Iris pigment epithelial cell (primary cell): ENCODE measurements at regions not wholly inside any gene's neighbourhood (a gene's known extent, or its start where the extent isn't known, plus 50 kb on each side); places are given as distances from the start of the nearest gene placed in this dataset.
"Not testable (repeated sequence)": the region's sequence is repeated elsewhere in the genome, so short reads cannot be mapped to it uniquely, and the experiment has no call there.

Source experiments
- DNase-seq: peaks from one replicate; pipeline ENCODE4 v3.0.0-alpha.2; 2011; ENCODE audit warnings: low read depth

DNA sequence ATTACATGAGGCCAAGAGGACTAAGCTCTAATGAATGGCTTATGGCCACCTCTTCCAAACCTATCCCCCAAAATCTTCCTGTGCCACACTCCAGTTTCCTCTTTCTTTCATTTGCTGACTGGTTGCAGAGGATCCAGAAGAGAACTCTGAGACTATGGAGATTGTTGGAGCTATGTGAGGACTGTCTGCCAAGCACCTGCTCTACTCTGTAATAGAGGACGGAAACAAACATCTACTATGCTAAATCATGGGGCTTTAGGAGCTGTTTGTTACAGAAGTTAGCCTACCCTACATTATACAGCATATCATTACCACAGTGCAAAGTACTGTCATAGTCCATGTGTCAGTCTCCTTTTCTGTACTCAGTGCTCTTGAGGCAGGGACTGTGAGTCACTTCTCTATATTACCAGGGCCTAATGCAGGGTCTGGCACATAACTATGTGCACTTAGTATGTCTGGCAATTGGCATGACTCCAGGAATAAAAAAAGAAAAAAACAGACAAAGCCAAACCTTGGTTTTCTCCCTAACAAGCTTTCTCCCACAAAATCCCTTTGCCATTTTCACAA lies 95.1 kb downstream of the RPAP3 start:
- DNase-seq, result no peak

DNA sequence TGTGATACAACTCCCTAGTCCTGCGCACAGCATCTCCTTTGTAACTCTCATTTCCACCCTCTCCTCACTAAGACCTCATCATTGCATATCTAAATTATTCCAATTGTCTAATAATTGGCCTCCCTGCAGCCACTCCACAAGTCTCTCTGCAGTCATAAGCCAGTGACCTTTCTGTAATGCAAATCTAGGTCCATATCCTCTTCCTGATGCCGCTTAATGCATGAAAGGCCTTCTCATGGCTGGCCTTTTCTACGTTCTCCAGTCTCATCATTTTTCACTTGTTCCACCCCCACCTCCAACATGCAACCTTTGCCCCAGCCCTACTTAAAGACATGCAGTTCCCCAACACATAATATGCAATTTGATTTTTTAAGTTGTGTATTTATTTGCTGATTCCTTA lies 96.0 kb downstream of the RPAP3 start:
- no peak for DNase-seq

DNA sequence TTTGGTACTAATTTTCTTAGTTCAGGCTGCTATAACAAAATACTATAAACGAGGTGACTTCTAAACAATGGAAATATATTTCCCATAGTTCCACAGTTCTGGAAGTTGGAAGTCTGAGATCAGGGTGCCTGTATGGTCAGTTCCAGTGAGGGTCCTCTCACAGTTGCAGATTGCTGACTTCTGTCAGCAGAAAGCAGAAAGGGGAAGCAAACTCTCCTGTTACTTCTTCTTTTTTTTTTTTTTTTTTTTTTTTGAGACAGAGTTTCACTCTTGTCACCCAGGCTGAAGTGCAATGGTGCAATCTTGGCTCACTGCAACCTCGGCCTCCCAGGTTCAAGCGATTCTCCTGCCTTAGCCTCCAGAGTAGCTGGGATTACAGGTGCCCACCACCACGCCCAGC lies 97.2 kb downstream of the RPAP3 start:
- not testable (repeated sequence) for DNase-seq

DNA sequence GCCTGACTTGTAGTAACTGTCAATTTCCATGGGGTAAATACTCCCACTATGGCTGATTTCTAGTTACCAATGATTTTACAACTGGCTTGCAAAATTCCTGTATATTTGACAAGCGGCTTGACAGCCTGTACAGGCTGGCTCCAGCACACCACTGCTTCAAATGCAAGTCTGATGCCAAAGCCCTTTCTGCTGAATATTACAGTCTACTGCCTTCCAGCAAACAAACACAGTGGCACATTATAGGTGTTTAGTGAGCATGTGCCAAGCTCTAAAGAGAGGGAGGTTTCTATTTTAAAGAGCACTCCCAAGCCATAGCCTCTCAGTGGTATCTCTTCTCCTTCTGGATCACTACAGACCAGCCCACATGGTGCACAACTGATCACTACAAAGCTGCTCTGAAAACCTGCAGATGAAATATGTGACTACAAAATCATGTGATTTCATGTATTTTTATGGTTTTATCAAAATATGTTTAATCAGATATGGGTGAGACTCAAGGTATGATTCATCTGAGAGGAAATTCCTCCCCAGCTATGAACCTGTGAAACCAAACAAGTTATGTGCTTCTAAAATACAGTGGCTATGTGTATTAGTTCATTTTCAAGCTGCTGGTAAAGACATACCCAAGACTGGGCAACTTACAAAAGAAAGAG lies 101.5 kb downstream of the RPAP3 start:
- peak; percentile 67 for DNase-seq

DNA sequence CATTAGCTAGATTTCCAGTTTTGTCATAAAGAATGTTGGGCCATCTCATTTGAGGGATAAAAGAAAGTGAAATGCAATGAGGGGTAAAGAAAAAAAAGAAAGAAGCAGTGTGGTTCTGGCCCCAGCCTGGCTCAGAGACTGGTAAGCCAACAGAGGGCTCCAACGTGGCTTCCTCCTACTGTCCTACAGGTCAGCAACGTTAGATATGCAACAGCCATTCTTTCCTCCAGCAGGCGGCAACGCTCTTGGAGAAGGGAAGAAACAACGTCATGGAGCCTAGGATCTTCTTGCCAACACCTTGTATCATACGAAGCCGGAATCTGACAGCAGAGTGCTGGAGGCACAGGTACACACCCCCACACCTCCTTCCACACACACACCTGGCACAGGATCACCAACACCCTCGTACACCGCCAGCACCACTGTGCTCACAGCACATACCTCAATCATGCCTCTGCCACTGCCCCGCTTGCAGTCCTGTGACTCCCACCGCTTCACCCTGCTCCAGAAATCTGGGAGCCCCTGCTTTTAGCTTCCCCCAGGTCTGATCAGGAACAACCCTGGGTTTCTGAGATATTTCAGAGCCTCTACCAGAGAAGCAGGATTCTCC lies 102.8 kb downstream of the RPAP3 start:
- no peak for DNase-seq

DNA sequence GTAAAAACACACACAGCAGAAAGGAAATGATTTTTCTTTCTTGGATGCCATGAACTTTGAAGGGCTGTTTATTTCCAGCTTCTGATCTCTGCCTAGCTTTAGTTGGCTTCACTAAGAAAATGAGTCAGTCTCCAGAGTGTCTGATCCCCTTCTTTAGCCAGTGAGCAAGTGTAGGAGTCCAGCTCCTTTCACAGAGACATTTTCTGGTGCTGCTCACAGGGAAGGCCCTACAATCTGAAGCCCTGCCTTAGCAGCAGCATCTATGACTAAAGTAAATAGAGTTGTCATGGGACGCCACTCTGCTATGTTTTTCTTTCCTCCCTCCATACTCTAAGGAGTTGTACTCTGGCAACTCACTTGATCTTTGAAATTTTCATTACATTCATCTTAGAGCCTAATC lies 103.5 kb downstream of the RPAP3 start:
- peak; percentile 47 for DNase-seq

DNA sequence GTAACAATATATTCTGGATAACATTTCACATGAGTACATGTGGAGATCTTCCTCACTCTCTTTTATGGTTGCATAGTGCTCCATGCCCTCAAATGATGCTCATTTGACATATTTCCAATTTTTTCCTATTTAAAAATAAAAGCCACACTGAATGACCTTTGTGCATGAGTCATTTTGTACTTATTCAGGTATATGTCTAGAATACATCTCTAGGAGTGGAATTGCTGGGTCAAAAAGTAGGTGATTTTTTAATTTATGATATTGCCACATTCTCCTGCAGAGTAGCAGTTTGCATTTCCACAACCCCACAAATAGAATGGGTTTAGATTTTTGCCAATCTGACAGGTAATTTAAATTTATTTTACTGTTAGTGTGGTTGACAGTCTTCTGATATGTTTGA lies 104.8 kb downstream of the RPAP3 start:
- no peak for DNase-seq

DNA sequence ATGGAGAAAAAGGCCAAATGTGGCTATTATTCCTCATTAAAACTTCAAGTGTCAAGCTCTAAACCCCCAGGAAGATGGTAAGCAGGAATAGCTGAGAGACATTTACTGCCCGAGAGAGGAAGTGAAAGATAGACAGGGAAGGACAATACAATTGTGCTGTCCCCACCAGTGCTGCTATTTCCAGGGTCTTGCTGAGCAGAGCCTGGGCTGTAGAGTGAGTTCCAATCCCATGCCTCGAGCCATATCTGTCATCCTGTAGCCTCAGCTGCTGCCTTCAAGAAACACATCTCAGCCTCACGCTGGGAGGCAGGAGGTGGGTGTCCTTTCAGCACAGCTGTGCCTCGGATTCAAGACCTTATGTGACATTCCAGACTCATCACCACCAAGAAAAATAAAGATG lies 114.0 kb downstream of the RPAP3 start:
- no peak for DNase-seq

DNA sequence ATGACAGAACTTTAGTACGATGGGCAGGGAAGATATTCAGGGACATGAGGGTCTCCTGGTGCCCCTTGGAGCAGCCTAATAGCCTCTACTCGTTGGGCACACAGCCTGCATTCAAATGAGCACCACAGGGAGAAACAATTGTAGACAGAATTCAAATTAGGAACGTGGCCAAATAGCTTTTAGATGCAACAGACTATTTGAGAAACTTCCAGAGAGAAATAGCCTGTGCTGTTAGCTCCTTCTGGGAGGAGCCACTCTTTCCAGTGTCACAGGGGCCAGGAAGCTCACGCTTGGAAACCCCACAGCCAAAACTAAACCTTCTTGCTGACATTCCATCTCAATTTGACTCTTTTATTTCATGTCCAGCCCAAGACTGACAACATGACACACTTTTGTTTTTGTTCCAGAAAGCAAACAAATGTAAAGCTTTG lies 114.5 kb downstream of the RPAP3 start:
- no peak for DNase-seq

DNA sequence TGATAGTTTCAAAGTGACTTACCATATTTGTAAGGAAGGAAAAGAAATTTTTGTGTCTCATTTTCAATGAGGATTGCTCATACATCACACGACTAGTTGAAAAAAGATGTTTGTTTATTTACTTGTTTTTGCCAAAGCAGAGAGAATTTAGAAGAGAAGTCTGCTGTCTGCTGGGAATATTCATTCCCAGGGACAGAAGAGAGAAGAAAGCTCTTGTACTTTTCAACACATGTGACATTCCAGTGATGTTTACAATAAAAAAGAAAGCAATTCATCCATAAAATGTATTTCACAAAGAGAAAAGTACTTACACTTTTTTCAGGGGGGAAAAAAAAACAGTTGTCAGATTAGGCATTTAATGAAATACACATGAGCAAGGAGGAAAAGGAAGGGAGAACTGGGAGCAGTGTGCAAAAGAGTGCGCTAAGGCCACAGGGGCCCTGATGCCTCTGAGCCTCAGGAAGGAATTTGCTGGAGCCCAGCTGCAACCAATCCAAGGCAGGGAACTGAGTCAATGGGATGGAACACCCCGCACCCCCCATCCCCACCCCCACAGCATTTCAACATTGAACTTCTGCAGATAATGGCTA lies 115.0 kb downstream of the RPAP3 start:
- DNase-seq, result no peak

DNA sequence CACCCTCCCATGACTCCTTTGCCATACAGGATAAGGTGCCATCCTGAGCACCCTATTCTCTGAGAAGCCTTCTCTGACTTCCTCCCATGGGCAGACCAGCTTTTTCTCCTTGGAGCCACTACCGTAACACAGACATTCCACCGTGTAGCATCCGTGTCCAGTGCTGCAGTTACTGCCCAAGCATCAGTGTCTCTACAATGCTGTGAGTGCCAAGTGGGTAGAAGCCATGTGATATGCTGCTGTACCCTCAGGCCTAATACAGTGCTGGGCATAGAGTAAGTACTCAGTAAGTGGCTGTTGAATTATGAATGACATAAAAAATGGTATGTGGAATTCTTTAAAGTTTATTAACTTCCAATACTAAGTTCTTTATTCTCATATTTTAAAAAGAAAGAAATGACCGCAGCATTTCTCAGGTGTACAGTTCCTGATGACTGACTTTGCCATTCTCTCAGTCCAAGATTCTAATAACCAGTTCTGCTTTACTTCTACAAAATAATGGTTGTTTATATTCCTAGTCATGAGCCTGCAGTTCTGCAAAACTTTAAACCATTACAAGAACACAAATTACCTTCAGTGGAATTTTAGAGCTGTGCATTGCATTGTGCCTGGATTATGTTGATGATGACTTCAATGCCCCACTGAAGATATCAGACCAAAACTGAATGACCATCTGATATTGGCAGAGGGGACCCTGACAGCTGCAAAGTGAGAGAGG lies 118.7 kb downstream of the RPAP3 start:
- DNase-seq, result no peak

DNA sequence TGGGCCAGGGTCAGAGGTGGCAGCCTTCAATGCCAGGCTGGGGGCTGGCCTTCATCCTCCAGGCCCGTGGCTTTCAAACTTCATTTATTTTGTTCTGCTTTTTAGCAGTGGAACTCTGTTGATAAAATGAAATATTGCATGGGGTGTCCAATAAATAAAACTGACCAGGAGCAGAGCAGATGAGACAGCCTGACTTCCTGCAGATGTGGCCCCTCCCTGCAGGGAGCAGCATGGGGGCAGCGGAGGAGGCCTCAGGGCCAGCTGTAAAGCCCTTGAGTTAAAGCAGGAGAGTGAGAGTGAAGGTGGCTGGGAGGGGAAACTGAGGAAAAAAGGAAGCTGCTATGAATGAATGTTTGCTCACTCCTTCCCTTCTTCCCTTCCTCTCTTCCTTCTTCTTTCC lies 120.3 kb downstream of the RPAP3 start:
- DNase-seq, result no peak

DNA sequence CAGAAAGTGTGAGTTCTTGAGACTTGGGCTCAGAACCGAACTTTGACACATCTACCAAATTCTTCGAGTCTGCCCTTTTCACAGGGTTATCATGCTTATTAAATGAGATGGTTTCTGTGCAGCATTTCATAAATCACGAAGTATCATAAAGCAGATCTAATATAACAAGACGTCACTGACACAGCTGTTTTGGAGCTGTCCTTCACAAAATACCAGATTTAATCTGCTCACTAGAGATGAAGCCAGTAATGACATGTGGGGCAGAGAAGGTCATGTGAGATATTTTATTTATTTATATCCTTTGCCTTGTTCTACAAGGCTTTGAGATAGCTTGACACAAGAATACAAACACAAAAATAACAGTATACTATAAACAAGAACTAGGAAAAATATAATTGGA lies 127.0 kb downstream of the RPAP3 start:
- no peak for DNase-seq

DNA sequence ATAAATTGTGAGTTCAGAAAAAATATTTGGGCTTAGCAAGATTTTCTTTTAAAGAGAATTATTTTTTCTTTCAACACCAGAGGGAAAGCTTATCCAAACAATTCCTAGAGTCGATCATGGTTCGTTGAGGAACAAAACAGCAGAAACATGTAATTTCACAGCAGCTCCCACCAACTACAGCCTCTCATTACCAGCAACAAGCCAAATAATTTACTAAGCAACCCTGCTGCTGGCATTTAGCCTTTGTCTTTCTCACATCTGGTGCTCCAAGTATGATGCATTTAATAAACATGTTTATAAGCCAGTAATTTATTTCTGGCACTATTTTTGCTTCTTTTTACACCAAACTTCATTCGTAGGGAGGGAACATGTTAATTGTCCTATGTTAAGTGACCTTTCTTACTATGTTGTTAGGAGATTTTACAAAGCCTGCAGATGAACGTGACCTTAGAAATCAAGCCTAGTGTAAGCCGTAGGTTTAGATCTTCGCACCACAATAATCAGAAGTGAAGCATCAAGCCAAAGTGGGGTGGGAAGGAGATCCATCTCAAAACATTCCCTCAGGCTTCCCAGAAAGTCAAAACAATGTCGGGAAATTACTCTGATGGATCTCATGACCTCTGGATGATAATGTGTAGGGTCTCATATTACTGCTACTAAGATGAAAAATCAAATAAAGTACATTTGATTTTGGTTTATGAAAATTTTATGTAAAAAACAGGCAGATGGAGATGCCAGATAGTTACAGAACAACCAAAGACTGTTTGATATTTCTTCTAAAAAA lies 128.4 kb downstream of the RPAP3 start:
- DNase-seq, result no peak

DNA sequence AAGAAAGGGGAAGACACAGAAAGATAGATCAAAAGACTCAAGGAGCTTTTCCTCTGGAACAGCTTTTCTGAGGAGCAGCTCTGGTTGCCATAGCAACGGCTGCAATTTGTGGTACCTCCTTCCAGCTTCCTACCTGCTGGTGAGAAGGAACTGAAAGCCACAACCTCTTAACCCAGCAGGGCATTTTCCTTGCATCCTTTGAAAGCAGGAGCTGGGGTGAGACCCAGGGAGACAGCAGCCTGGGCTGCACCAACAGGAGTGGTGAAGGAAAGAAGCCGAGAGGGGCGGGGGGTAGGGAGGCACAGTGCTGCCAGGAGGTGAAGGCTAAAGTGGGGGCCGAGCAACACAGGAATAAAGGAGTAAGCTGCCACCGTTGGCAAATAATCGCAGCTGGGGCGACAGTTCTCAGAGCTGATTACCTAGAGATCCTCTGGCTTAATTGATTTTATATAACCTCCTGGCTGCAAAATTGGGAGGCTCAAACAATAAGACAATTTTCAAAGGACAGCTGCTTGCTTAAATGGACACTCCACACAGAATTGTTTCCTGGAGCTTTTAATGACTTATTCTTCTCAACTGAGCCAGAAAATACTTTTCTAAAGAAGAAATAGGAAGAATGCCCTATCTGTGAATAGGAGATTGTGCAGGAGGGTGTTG lies 129.4 kb downstream of the RPAP3 start:
- no peak for DNase-seq

DNA sequence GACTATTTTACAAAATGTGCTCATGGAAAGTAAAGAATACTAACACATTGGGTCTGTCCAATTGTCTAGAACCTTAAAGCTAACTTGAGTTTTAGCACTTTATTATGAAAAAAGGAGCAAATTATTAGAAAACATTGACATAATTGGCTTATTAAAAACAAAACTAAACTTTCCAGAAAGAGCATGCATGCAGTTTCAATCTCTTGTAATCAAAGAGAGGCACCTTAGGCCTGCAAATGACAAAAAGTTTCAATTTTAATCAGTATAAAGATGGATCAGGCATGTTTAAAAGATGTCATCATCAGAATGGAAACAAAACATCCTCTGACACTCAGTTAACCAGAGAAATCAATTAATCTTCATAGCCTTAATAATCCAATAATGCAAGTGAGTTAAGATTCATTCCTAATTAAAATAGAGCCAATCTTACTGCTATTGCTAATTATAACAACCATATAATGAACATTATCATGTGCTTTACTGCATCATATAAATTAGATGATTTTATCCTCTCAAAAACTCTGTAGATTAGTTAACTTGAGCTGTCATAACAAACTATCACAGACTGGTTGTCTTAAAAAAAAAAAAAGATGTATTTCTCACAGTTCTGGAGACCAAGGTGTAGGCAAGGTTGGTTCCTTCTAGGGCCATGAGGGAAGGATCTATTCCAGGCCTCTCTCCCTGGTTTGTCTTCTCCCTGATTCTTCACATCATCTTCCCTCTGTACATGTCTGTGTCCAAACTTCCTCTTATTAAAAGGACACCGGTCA lies 131.4 kb downstream of the RPAP3 start:
- no peak for DNase-seq

DNA sequence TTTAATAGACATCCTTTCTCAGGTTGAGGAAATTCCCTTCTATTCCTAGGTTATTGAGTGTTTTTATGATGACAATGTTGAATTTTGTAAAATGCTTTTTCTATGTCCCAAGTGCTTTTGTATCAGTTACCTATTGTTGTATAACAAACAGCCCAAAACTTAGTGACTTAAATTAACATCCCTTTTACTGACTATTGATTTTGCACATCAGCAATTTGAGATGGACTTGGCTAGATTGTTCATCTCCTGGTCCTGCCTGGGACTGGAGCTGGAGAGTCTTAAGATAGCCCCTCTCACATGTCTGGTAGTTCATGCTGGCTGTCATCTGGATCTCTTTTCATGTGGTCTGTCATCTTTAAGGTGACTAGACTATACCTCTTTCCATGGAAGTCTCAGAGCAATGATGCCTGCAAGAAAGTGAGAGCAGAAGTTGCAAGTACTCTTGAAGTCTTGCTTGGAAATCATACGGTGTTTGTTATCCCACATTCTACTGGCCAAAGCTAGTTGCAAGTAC lies 132.6 kb downstream of the RPAP3 start:
- no peak for DNase-seq

DNA sequence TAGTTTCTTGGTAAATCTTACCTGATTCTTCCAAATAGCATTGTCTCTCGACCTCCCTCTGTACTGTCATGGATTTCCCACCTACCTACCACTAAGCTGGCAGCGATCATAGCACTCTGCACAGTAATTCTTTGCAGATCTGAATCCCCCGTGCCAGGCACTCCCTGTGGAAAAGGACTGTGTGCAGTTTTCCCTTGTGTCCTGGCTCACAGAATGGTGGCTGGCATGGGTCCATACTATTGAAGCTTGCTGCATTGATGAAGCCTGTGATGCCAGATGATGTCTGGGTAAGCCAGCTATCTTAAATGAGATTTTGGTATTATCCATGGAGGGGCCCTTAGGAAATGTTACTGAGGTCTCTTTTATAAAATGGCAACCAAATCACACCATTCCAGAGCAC lies 135.7 kb downstream of the RPAP3 start:
- no peak for DNase-seq

DNA sequence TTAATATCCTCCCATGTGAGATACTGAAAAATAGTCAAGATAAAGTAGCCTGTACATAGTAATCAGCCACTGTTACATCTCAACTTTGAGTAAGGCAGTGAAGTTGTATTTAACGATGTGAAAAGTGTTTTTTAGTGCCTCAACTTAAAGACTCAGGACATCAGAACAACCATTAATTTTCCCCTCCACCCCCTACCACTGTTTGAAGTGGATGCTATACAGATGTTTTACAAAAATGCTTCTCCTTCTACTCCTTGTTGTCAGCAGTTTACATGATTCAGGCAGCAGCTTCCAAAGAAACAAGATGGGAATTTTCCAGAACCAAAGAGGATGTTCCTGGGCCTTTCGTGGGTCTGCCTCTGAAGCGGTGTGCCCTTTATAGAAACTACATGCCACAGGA lies 143.6 kb downstream of the RPAP3 start:
- DNase-seq, result no peak

DNA sequence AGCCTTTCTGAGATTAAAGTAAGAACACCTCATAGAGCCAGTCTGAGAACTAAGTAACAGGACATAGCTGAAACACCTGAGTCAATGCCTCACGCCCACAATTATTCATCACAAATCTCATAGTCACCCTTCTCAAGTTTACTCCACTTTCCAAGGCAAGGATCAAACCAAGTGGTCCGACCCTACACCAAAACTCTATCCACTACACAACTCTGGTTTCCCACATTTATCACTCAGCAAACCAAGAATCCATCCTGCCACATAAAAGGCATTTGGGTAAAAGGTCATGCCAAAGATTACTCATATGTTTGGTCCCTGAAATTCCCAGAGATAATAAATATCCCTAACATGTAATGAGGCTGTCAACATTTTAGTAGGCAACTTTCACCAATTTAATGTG lies 144.1 kb downstream of the RPAP3 start:
- no peak for DNase-seq

DNA sequence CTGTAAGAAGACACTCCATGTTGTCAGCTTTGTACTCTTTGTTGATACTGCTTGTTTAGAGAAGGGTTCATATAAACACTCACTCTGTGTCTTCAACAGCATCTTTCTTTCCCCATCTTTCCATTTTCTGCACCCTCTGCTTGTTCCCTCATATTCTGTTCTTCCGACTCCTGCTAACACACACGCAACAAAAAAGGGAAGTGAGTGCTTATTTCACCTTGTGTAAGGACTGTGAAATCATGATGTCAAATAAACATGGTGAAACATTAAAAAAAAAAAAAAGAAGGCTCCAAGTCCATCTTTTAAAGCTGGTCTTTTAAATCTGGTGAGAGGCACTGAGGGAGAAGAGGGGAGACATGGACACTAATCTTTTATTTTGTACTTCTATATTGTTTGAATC lies 145.4 kb downstream of the RPAP3 start:
- DNase-seq, result no peak
